Tibial artery (tissue), 4 donors: ENCODE measurements at regions not wholly inside any gene's neighbourhood (a gene's known extent, or its start where the extent isn't known, plus 50 kb on each side); places are given as distances from the start of the nearest gene placed in this dataset.

ENCODE experiments used
- DNase-seq, 2 donors: peaks; one replicate each; pipeline ENCODE4 v3.0.0-alpha.2; 2019
- H3K27ac ChIP-seq, 2 donors: fragments of 200-600 bp; sonication (generic) in 1 of 2; 1 replicate in 1 of 2; 2 replicates in 1 of 2; pipeline ENCODE4 v1.5.1; 2018 to 2019; ENCODE audit warnings: mild to moderate bottlenecking in 1 of 2
- H3K27me3 ChIP-seq, 2 donors: fragments of 200-600 bp; sonication (generic) in 1 of 2; one replicate each; pipeline versions ENCODE4 v1.5.1 to v1.6.0; 2016 to 2019
- H3K36me3 ChIP-seq, 3 donors: fragments of 200-600 bp; sonication (generic) in 2 of 3; one replicate each; pipeline ENCODE4 v1.5.1; 2016 to 2019; ENCODE audit warnings: mild to moderate bottlenecking in 2 of 3
- H3K4me1 ChIP-seq, 4 donors: fragments of 200-600 bp; sonication (generic) in 2 of 4; 1 replicate in 3 of 4; 2 replicates in 1 of 4; pipeline ENCODE4 v1.5.1; 2016 to 2019
- H3K4me3 ChIP-seq, 2 donors: fragments of 200-600 bp; sonication (generic) in 1 of 2; 1 replicate in 1 of 2; 2 replicates in 1 of 2; pipeline ENCODE4 v1.5.1; 2018 to 2019; ENCODE audit warnings: mild to moderate bottlenecking in 2 of 2
- H3K9me3 ChIP-seq, 3 donors: fragments of 200-600 bp; sonication (generic) in 1 of 3; one replicate each; pipeline ENCODE4 v1.5.1; 2016 to 2019
- intact Hi-C: fragments of 100-400 bp; cut with DNase I; formaldehyde crosslinking; loops from one replicate; pipeline ENCODE4 v1.15.0; 2023; ENCODE audit warnings: low total_unique reads
- TF ChIP-seq, protein P1 (sequence below), 2 experiments: fragments of 200-600 bp in 1 of 2; fragments of 450-650 bp in 1 of 2; IDR thresholded peaks; one replicate each; pipeline ENCODE4 v1.5.1; 2017 to 2019; ENCODE audit warnings: antibody characterized with exemption in 2 of 2, mild to moderate bottlenecking in 1 of 2, moderate library complexity in 1 of 2

DNA sequence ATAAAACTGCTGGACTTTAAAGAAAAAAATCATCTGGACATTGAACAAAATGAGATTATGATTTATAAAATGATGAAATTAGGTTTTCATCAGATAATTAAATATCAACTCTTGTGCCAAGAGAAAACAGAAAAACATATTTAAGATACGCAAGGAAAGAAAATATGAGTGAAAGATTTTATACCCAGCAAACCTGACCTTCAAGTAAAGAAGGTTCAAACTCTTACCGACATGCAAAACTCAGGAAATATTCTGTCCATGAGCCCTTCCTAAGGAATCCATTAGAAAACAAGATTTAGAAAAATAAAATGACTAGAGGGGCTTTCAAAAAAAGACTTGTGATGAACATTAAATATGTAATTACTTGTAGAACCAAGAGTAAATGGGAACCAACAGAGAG, 257.2 kb upstream of the ARID1B start:
- TF ChIP-seq, protein P1, sequence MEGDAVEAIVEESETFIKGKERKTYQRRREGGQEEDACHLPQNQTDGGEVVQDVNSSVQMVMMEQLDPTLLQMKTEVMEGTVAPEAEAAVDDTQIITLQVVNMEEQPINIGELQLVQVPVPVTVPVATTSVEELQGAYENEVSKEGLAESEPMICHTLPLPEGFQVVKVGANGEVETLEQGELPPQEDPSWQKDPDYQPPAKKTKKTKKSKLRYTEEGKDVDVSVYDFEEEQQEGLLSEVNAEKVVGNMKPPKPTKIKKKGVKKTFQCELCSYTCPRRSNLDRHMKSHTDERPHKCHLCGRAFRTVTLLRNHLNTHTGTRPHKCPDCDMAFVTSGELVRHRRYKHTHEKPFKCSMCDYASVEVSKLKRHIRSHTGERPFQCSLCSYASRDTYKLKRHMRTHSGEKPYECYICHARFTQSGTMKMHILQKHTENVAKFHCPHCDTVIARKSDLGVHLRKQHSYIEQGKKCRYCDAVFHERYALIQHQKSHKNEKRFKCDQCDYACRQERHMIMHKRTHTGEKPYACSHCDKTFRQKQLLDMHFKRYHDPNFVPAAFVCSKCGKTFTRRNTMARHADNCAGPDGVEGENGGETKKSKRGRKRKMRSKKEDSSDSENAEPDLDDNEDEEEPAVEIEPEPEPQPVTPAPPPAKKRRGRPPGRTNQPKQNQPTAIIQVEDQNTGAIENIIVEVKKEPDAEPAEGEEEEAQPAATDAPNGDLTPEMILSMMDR (IDR thresholded peaks at IDR 0.05) = no peak
- no peaks in the 10 kb centered on the region for H3K36me3 ChIP-seq
- H3K27ac ChIP-seq = no peak overlapping the region
- no peaks in the 10 kb centered on the region for H3K9me3 ChIP-seq
- no peaks in the 10 kb centered on the region for H3K4me1 ChIP-seq
- intact Hi-C loops = no loop called here
- no peaks in the 10 kb centered on the region for H3K27me3 ChIP-seq
- no peak overlapping the region for H3K4me3 ChIP-seq
- no peak for DNase-seq

DNA sequence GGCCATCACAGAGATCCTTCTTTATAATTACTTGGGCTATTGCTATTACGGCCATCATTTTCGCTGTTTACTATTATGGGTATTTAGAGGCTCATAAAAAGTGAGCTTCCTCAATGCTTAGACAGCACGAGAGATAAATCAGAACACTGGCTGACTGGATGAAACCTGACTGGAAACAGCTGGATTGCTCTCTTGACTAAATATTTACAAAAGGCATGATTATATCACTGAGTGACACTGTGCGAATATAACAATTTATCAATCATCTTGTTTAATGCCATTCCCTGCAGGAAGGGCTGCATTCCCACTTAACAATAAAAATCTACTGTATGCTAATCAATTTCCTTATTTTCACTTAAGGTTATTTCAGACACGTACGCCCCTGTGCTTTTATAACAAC, 260.1 kb upstream of the ARID1B start:
- DNase-seq = no peak
- no peak overlapping the region for H3K27ac ChIP-seq
- no peak overlapping the region for H3K4me3 ChIP-seq
- H3K27me3 ChIP-seq = no peaks in the 10 kb centered on the region
- no peaks in the 10 kb centered on the region for H3K36me3 ChIP-seq
- H3K4me1 ChIP-seq = no peaks in the 10 kb centered on the region
- intact Hi-C loops = no loop called here
- TF ChIP-seq, protein P1 (IDR thresholded peaks at IDR 0.05) = no peak
- H3K9me3 ChIP-seq = no peaks in the 10 kb centered on the region

DNA sequence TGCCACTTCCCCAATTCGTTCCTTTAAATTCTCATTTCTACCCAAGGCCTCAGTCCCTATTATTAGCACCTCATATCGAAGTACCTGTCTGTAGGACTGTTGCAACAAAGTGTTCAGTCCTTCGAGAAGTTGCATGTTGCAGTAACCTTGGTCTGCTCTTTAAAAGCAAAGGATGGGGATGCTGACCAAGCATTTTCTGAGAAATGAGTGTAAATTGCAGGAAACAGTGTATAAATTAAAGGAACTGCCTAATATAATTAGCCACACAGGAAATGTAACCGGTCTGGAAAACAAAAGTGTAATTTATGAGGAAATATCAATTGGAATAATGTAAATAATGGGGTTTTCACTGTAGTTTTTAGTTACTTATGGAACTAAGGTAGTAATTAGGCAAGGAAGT, 261.9 kb upstream of the ARID1B start:
- Histone ChIP-seq H3K9me3 (no peaks in the 10 kb centered on the region), H3K36me3 (no peaks in the 10 kb centered on the region), H3K4me1 (no peaks in the 10 kb centered on the region), H3K27ac (no peak overlapping the region), H3K27me3 (no peaks in the 10 kb centered on the region), H3K4me3 (no peak overlapping the region)
- intact Hi-C loops = no loop called here
- DNase-seq = no peak
- TF ChIP-seq, protein P1 (IDR thresholded peaks at IDR 0.05) = no peak

DNA sequence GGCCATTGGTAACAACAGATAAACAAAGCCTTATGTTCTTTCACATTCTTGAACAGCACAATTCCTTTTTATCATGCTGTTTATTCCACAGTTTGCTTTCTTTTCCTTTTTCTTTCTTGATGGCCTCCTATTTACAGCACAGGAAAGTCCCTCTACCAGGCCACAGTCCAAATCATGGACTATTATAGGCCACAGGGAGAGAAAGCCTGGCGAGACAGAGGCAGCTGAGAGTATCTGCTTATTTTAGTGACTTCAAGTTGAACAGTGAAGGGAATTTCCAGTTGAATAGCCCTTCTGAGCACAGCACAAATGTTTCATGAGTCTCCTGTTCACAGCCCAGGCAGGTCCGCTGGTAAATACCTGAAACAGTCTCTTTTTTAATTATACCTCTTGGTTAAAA, 263.7 kb upstream of the ARID1B start:
- TF ChIP-seq, protein P1 (IDR thresholded peaks at IDR 0.05) = no peak
- Histone ChIP-seq H3K4me3 (no peak overlapping the region), H3K4me1 (no peaks in the 10 kb centered on the region), H3K9me3 (no peaks in the 10 kb centered on the region), H3K27ac (no peak overlapping the region), H3K36me3 (no peaks in the 10 kb centered on the region), H3K27me3 (no peaks in the 10 kb centered on the region)
- DNase-seq = no peak
- intact Hi-C loops = no loop called here

DNA sequence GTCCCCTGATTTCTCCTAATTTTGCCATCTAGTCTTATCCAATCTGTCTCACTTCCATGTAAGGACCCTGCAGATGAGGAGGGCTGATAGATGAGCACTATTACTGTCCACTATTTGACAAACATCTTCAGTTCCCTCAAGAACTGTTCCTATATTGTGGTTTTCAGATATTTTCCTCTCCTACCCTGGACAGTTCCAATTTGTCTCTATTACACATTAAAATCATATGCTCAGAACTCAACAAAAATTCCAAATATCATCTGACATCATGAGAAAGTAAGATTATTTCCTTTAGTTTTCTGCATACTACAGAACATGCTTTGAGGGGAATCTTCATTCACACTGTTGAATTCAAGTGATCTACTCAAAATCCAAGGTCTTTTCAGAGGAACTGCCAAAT, 265.6 kb upstream of the ARID1B start:
- no peak overlapping the region for H3K4me3 ChIP-seq
- no peaks in the 10 kb centered on the region for H3K27me3 ChIP-seq
- H3K36me3 ChIP-seq = no peaks in the 10 kb centered on the region
- no peak overlapping the region for H3K27ac ChIP-seq
- intact Hi-C loops = no loop called here
- TF ChIP-seq, protein P1 (IDR thresholded peaks at IDR 0.05) = no peak
- no peaks in the 10 kb centered on the region for H3K4me1 ChIP-seq
- DNase-seq = no peak
- no peaks in the 10 kb centered on the region for H3K9me3 ChIP-seq

DNA sequence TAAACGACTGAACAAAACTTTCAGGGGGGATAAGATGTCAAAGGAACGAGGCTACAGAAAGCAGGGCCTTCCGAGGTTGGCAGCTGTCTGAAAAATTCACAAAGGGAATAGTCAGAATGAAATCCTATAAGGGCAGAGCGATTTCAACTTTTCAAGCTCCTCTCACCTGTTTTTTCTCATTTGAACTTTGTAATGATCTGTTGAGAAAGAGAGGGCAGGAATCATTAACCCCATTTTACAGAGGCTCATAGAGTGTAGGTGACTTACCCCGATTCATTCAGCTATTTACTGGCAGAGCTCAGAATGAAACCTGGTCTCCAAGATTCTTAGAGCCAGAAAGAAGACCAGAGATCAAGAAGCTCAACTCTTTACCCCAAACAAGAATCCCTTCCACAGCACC, 266.1 kb upstream of the ARID1B start:
- intact Hi-C loops = no loop called here
- Histone ChIP-seq H3K9me3 (no peaks in the 10 kb centered on the region), H3K27ac (no peak overlapping the region), H3K27me3 (no peaks in the 10 kb centered on the region), H3K36me3 (no peaks in the 10 kb centered on the region), H3K4me1 (no peaks in the 10 kb centered on the region), H3K4me3 (no peak overlapping the region)
- TF ChIP-seq, protein P1 (IDR thresholded peaks at IDR 0.05) = no peak
- DNase-seq = no peak
